ENCODE measurements at regions not wholly inside any gene's neighbourhood (a gene's known extent, or its start where the extent isn't known, plus 50 kb on each side); places are given as distances from the start of the nearest gene placed in this dataset.
"Not testable (repeated sequence)": the region's sequence is repeated elsewhere in the genome, so short reads cannot be mapped to it uniquely, and the experiment has no call there.

DNA sequence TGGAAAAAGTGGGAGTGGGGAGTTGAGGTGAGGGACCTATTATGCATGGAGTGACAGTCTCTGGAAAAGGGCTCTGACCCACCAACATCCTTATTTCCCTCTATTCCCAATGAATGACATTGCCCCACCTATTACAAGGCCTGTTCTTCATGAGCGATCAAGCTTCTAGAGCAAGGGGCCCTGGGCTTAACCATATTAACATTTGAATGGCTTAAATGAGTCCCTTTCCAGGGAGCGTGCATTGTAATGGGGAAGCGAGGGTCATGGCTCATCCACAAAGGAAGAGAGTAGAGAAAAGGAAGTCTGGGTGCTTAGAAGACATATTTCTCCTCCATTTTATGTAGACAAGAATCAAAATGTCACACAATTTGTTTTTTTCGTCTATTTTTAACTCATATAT, 255.5 kb downstream of the CAAP1 start:
- no peak overlapping the region for H3K9ac ChIP-seq
- no peak overlapping the region for H3K27ac ChIP-seq
- no peak overlapping the region for H2AFZ ChIP-seq (ENCODE audit: low read depth)
- H3K4me1 ChIP-seq (ENCODE audit: low read depth, poor library complexity, severe bottlenecking) = no peaks in the 10 kb centered on the region
- no peak overlapping the region for H3K4me3 ChIP-seq (IDR thresholded peaks at IDR 0.05; ENCODE audit: insufficient read depth, low read depth, low read length)
- no peaks in the 10 kb centered on the region for H3K27me3 ChIP-seq (ENCODE audit: insufficient read depth, low read depth)
- H3K4me2 ChIP-seq = no peak overlapping the region
- no peaks in the 10 kb centered on the region for H4K20me1 ChIP-seq (ENCODE audit: insufficient read depth)
- H3K79me2 ChIP-seq (ENCODE audit: insufficient read depth, low read depth) = no peaks in the 10 kb centered on the region
- TF ChIP-seq, protein P1, sequence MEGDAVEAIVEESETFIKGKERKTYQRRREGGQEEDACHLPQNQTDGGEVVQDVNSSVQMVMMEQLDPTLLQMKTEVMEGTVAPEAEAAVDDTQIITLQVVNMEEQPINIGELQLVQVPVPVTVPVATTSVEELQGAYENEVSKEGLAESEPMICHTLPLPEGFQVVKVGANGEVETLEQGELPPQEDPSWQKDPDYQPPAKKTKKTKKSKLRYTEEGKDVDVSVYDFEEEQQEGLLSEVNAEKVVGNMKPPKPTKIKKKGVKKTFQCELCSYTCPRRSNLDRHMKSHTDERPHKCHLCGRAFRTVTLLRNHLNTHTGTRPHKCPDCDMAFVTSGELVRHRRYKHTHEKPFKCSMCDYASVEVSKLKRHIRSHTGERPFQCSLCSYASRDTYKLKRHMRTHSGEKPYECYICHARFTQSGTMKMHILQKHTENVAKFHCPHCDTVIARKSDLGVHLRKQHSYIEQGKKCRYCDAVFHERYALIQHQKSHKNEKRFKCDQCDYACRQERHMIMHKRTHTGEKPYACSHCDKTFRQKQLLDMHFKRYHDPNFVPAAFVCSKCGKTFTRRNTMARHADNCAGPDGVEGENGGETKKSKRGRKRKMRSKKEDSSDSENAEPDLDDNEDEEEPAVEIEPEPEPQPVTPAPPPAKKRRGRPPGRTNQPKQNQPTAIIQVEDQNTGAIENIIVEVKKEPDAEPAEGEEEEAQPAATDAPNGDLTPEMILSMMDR (conservative IDR thresholded peaks at IDR 0.05; ENCODE audit: low read depth, low read length) = no peak
- no peaks in the 10 kb centered on the region; the same call in 1 of the 2 replicates for H3K36me3 ChIP-seq (ENCODE audit: insufficient read depth)

DNA sequence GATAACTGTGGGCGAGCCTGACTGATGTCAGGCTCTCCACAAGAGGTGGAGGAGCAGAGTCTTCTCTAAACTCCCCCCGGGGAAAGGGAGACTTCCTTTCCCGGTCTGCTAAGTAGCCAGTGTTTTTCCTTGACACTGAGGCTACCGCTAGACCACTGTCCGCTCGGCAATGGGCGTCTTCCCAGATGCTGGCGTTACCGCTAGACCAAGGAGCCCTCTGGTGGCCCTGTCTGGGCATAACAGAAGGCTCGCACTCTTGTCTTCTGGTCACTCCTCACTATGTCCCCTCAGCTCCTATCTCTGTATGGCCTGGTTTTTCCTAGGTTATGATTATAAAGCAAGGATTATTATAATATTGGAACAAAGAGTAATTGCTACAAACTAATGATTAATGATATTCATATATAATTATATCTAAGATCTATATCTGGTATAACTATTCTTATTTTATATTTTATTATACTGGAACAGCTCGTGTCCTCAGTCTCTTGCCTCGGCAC, 278.7 kb downstream of the CAAP1 start:
- H3K9ac ChIP-seq; H3K27ac ChIP-seq; H3K79me2 ChIP-seq (ENCODE audit: insufficient read depth, low read depth); H3K4me2 ChIP-seq; H3K4me1 ChIP-seq (ENCODE audit: low read depth, poor library complexity, severe bottlenecking); H4K20me1 ChIP-seq (ENCODE audit: insufficient read depth); H3K36me3 ChIP-seq (ENCODE audit: insufficient read depth); H3K4me3 ChIP-seq (IDR thresholded peaks at IDR 0.05; ENCODE audit: insufficient read depth, low read depth, low read length); H3K27me3 ChIP-seq (ENCODE audit: insufficient read depth, low read depth): not testable (repeated sequence)
- peak overlapping the region; percentile 52; the same call in 1 of the 2 replicates for H2AFZ ChIP-seq (ENCODE audit: low read depth)
- TF ChIP-seq, protein P1 (conservative IDR thresholded peaks at IDR 0.05; ENCODE audit: low read depth, low read length) = peak; percentile 39; the same call in 1 of the 2 replicates

DNA sequence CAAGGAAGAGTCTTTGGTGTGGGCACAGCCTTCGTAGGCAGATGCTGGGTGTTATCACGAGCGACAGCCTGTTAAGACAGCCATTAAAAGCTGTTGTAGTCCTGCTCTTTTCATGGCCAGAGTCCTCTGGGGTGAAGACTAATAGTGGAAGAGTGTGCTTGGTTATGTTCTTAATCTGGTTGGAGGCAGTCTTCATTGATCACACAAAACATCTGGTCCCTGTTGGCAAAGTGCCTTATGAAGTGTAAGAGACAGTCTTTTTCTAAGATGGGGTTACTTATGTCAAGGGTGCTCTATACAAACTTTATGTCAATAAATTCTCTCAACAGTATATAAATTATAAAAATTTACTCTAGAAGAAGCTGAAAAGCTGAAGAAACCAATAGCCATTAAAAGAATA, 280.4 kb downstream of the CAAP1 start:
- H3K9ac ChIP-seq = no peak overlapping the region
- H2AFZ ChIP-seq (ENCODE audit: low read depth) = no peak overlapping the region
- TF ChIP-seq, protein P1 (conservative IDR thresholded peaks at IDR 0.05; ENCODE audit: low read depth, low read length) = no peak
- H3K4me3 ChIP-seq (IDR thresholded peaks at IDR 0.05; ENCODE audit: insufficient read depth, low read depth, low read length) = no peak overlapping the region
- no peaks in the 10 kb centered on the region for H3K4me1 ChIP-seq (ENCODE audit: low read depth, poor library complexity, severe bottlenecking)
- no peak overlapping the region for H3K27ac ChIP-seq
- H4K20me1 ChIP-seq (ENCODE audit: insufficient read depth) = no peaks in the 10 kb centered on the region
- no peaks in the 10 kb centered on the region for H3K79me2 ChIP-seq (ENCODE audit: insufficient read depth, low read depth)
- no peaks in the 10 kb centered on the region for H3K36me3 ChIP-seq (ENCODE audit: insufficient read depth)
- no peak overlapping the region for H3K4me2 ChIP-seq
- no peaks in the 10 kb centered on the region for H3K27me3 ChIP-seq (ENCODE audit: insufficient read depth, low read depth)

DNA sequence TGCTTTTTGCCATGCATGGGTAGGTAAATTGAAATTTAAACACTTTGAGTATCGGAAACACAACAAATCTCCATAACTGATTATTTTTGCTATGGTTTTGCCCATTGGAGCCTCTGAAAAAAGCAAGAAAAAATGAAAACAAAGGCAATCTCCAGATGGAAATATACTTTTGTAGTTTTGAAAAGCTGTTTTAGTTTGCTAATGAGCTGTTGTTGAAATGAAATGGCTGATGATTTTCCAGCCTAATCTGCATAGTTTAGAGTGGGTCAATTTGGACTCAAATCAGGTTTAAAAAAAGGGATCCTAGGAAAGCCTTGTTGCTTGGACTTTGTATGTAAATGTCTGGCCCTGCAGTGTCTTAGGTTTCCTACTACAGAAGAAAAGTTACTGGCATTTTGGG, 285.8 kb downstream of the CAAP1 start:
- TF ChIP-seq, protein P1 (conservative IDR thresholded peaks at IDR 0.05; ENCODE audit: low read depth, low read length) = no peak
- Histone ChIP-seq H3K36me3 (ENCODE audit: insufficient read depth) (no peaks in the 10 kb centered on the region), H2AFZ (ENCODE audit: low read depth) (no peak overlapping the region), H3K4me2 (no peak overlapping the region), H3K79me2 (ENCODE audit: insufficient read depth, low read depth) (no peaks in the 10 kb centered on the region), H3K4me1 (ENCODE audit: low read depth, poor library complexity, severe bottlenecking) (peaks cover 8% of the 10 kb centered on the region), H3K9ac (no peak overlapping the region), H3K27ac (no peak overlapping the region), H4K20me1 (ENCODE audit: insufficient read depth) (no peaks in the 10 kb centered on the region), H3K27me3 (ENCODE audit: insufficient read depth, low read depth) (no peaks in the 10 kb centered on the region), H3K4me3 (IDR thresholded peaks at IDR 0.05; ENCODE audit: insufficient read depth, low read depth, low read length) (no peak overlapping the region)

Measured in KMS-11 (cell line).